Activated CD8-positive, alpha-beta memory T cell treated with anti-CD3 and anti-CD28 coated beads, Interleukin-2, amount 50 U/mL, for 1 hour (primary cell): ENCODE measurements at regions not wholly inside any gene's neighbourhood (a gene's known extent, or its start where the extent isn't known, plus 50 kb on each side); places are given as distances from the start of the nearest gene placed in this dataset.

ENCODE experiments used
- DNase-seq: peaks from one replicate; pipeline ENCODE4 v3.0.0-alpha.2; 2020; ENCODE audit errors: extremely low read depth

DNA sequence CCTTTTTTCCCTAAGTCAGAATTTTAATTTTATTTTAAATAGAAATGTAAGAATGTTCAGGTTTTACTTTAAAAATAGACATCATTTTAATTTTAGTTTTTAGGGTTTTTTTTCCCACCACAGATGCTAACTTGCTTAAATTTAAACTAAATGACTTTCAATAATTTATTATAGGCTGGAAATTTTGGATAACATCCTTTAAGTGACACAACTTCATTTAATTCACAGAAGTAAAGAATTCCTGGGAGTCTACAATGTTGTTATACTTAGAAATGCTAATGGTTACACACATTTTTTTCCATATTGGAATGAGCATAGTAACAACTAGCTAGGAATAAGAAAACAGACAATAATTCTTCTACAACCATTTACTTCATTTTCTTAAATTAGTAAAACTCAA is 90.5 kb upstream of the PDE10A start:
- no peak for DNase-seq

DNA sequence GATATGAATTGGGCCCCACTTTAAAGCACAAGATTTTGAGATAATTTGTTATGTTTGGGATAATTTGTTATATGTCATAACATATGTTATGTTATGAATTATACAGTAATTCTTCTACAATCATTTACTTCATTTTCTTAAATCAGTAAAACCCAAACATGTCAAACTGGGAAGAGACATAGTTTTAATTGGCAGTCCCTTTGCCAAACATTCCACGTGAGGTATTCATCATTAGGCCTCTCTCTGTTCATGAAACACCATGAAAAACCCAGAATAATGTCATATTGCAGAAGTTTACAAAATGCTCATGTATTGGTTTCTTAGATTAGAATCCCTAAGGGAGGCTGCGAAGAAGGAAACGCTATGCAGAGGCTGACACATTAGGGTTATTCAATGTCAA is 89.4 kb upstream of the PDE10A start:
- no peak for DNase-seq

DNA sequence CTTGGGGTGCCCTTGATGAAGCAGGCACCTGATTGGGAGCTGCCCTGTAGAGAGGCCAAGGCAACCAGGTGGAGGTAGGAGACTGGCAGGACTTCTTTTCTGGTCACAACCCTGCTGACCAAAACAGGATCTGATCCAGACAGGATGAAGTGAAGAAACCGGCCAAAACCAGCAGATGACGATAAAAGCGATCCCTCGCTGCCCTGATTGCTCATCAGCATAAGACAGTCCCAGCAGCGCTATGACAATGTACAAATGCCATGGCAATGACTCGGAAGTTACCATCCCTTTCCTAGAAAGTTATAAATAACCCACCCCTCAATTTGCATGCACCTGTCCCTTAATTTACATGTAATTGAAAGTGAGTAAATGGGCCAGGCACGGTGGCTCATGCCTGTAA is 88.4 kb upstream of the PDE10A start:
- DNase-seq = no peak

DNA sequence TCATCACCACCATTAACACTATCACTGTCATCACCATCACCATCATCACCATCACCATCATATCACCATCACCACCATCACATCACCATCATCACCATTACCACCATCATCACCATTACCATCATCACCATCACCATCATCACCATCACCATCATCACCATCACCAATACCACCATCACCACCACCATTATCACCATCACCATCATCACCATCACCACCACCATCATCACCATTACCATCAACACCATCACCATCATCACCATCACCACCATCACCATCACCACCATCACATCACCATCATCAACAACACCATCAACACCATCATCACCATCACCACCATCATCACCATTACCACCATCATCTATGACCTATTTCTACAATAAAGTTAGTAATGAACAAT is 86.1 kb upstream of the PDE10A start:
- no peak for DNase-seq

DNA sequence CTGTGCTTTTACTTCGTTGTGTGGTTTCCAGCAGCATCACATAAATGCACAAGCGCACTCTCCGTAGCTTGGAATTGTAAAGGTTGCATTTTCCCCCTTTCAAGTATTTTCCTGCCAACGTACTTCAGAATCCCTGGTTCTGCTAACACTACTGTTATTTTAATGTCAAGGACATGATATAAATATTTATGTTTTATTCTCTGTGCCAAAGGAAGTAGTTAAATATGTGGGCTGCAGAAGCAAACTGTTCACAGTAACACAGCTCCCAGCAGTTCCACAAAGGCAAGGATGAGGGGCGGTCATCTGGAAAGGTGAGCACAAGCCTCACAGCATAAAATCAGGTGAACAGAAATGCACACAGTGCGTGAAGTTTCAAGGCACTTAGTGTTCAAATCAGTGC is 85.3 kb upstream of the PDE10A start:
- no peak for DNase-seq

DNA sequence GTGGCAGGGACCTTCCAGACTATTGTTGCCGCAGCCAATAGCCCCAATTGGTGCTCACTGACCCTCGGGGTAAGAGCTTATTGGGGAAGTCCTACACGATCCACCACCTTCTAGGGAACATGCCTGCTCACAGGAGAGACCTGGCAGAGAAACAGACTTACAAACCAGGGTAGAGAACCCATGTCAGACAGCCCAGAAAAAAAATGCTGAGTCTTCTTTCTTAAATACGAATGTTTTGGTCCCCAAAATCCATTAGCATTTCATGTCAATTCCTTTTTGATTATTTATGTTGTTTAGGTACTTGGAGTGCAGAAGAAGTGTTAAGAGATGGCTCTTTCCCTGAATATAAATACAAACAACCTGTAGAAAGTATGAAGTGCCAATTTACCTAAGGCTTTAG is 84.9 kb upstream of the PDE10A start:
- DNase-seq = no peak

DNA sequence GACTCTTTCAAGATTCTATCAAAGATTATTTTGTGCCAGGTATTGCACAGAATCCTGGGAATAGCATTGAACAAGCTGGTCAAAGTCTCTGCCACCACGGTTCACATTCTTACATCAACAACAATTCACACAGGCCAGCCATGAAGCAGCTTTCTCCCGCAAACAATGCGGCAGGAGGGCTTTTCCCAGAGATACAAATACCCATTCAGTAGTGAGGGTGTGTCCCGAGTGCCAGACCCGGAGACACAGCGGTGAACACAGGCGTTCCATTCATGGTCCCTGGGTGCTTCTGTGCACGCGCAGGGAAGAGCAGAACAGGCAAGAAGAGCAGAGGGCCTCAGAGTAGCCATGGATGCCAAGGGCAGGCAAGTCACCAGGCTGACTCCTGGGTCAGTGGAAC is 83.3 kb upstream of the PDE10A start:
- no peak for DNase-seq

DNA sequence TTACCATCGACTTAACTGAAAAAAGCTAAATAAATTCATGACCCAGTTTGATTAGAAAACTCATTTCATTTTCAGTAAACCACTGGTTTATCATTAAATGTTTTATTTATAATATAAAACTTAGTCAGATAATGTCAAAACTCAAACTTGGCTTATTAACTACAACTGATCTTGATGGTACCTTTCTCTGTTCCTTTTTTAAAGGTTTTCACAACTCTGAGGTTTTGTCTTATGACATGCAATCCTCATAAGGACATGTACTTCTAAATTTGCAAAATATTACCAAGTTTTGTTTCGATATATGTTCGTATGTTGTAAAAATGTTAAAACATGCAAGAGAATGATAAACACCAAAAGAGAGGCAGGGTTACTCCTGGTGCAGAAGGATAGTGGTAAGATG is 82.5 kb upstream of the PDE10A start:
- no peak for DNase-seq

DNA sequence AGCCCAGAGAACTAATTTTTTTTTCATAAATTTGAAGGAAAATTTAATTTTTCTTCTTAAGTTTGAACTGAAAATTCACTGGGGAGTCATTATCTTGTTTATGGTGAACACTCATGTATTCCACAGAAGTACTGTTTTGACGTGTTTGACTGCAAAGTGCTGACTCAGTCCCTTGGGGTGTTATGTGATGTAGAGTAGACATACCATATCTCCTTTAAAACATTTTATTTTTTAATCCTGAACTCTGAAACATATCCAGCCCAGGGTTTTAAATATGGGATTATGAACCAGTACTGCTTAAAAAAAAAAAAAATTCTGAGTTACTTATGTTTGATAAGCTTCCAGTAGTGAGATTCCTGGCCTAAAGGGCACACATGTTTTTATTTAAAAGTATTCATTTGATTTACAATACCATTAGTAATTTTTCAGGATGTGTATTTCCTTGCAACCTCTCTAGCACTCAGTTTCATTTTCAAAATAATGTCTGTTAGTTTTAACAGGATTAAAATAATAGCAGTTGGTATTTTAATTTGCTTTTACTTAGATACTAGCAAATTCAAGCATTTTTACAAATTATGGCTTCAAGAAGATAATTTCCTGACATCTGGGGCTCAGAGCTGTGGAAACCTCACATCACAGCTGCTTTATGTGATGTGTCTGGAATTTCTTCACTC is 81.7 kb upstream of the PDE10A start:
- no peak for DNase-seq

DNA sequence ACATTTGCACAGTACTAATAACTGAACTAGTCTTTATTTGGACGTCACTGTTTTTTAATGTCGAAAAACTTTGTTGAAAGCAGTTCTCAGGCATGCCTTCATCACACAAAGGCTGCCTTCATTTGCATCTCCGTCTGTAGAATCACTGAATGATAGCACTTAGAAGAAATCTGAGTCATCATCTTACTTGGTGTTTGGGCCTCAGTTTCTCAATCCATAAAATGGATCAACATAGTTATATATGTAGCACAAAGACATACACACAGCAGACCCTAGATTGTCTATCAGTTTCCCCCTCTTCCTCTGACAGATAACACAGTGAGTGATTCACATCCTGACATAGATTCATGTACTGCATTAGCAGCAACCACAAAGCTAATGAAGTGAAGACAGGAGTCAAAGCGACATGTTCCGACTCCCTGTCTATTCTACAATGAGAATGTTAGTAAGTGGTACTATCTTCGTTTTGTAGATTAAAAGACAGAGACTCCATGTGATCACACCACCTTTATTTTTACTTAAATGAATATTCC is 80.4 kb upstream of the PDE10A start:
- no peak for DNase-seq

DNA sequence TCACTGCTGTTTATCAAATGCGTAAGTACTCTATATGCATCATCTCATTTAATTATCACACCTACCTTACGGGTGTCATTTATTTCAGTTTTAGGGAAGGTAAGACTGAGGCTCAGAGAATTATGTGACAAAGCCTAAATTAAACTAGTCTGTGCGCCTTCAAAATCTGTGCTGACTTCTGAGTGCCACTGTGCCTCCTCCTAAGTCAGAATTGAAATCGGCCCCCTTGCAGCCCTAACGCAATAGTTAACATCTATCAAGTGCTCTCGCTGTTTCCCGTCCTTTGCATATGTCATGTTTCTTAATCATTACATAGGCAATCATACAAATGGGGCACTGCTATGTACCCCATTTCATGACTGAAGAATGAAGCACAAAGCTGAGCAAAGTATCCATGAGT is 79.0 kb upstream of the PDE10A start:
- DNase-seq = no peak

DNA sequence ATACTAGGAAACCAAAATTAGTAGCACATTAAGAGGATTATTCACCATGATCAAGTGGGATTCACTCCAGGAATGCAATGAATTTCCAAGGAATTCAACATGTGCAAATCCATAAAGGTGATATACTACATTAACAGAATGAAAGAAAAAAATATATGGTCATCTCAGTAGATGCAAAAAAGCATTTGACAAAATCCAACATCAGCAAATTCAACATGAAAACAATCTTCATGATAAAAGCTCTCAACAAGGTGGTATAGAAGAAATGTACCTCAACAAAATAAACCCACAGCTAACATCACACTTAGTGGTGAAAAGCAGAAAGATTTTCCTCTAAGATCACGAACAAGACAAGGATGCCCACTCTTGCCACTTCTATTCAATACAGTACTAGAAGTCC is 74.4 kb upstream of the PDE10A start:
- no peak for DNase-seq

DNA sequence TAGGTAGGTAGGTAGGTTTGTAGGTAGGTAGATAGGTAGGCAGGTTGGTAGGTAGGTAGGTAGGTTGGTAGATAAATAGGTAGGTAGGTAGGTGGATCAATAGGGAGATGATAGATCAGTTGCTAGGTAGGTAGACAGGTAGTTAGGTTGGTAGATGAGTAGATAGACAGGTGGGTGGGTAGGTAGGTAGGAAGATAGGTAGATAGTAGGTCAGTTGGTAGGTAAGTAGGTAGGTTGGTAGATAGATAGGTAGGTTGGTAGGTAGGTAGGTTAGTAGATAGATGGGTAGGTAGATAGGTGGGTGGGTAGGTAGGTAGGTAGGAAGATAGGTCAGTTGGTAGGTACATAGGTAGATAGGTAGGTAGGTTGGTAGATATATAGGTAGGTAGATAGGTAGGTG is 72.0 kb upstream of the PDE10A start:
- DNase-seq = no peak

DNA sequence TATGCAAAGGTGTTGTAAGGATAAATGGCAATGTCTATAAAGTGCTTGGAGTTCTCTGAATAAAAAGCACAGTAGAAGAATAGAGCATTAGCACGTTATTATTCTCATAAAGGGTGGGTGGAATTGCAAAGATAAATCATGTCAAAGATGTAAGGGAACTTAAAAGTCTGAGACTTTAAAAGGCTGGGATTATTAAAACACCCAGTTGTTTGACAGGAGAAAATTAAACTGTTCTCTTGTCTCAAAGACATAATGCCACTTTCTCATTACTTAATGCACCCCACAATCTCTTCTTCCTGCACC is 70.4 kb upstream of the PDE10A start:
- no peak for DNase-seq

DNA sequence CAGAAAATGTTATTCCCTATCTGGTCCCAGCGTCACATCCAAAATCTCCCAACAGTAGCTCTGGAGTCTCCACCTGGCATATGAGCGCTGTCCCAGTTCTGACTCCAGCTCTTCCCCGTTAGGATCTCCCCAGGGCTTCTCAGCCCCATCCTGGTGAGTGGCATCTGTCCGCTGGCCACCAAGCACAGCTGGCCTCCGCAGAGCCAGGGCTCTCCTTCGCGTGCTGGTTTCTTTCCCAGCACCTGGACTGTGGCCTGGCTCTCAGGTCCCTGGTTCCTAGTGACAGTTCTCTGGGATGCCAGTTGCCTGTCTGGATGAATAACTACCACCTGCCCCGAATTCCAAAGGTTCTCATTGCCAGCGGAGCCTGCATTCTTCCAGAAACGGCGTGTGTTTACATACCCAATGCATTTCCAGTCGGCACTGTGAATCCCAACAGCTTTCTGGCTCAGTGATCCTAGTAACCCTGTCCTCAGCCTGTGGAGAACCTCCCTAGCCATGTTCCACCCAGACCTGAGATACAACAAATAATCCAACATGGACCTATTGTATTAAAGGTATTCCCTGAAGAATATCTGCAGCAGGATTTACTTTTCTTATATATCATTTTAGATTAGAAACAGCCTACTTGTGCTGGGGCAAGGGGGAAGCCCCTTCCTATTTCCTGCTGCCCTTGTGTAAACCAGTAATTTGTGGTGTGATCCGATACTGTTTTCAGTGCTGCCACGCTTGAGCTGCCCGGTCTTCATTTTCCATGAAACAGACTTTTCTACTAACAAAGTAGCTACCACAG is 69.9 kb upstream of the PDE10A start:
- DNase-seq = no peak

DNA sequence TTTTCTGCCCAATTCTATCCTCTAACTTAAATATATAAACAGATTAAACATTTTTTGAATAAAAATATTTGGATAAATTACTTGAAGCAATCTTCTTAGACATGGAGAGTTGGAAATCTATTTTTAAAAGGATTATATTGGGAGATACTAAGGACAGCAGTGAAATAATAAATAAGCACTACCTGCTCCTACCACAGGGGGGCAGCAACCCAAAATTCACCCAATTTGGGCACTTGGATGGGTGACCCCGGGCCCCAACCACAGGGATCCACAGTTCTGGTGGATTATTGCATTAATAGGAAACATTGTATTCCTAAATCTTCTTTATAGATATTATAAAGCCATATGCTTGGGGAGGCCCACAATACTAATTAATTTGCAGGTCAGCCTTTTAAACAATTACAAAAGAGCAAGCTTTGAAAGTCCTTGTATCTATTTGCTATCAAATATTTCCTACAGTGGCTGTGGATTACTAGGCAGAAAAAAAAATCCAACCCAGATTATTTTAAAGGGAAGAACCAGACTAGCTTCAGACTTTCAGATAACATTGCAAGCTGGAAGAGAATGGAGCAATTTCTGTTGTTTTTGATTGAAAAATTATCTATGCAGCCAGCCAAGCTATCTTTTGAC is 66.4 kb upstream of the PDE10A start:
- no peak for DNase-seq

DNA sequence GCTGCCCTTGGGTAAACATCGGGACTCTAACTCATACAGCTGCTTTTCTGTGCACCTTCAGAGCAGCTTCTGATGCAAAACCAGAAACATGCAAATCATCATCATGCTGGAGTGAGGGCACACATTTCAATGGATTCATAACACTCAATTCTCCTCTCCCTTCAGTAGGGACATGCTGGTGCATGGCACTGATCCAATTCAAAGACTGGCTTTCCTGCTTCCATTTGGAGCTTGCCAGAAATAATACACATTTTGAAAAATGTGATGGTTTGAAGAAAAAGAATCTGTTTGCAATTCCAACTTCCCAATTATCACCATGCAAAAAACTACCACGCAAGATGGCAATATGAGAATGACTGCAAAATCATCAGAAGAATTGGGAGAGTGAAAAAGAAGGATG is 65.2 kb upstream of the PDE10A start:
- DNase-seq = no peak

DNA sequence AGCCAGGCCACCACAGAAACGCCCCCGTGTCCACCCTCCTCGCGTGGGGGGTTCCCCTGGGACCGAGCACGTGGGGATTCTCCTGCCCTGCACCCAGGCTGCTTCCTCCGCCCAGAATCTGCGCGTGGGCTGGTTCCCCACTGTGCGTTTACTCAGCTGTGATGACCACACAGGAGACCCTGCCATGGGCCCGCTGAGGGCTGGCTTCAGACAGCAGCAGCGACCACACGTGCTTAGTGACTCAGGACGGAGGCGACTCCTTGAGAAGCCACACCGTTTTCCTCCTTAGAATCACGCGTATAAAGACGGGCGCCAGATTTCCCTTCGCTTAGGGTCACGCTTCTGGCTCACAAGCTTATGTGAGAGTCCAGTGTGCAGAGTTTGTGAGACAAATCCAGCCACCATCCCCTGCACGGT is 63.9 kb upstream of the PDE10A start:
- no peak for DNase-seq

DNA sequence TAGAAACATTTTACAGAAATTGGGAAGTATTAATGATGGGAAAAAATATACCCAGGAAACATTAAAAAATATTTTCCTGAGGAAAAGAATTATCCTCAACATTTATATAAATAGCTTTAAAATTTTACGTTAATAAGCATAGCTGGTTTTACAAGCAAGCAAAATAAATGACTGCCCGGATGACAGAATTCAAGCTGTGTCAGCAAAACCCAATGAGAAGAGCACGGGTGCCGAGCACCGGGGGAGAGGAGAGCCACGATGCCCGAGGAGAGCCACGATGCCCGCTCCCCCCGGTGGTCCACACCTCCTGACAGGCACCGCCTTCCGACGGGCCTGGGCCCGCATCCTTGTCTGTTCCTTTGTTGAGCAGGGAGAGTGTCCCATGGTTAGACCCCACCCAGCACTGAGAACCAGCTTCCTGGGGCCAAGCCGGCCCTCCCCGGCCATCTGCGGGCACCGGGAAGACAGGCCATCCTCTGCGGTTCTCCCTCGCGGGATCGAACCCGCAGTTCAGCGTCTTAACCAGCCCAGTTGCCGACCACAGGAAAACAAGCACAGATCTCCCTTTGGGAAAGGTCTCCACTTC is 63.3 kb upstream of the PDE10A start:
- no peak for DNase-seq

DNA sequence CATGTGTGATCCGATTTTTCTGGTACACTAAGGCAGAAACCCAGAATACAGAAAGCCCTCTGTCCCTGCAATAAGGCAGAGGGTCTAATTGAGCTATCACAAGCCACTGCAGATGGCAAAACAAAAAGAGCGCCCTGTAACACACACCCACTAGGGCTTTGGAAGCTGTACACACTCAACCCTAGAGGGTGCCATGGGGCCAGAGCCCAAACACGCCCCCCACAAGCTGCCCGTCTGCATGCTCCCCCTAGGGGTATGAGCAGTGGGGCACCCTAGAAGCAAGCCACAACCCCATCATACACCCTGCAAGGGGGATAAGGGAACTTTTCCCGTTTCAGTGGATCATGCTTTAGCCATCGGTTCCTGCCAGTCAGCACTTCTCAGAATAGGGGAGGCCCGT is 62.2 kb upstream of the PDE10A start:
- no peak for DNase-seq

DNA sequence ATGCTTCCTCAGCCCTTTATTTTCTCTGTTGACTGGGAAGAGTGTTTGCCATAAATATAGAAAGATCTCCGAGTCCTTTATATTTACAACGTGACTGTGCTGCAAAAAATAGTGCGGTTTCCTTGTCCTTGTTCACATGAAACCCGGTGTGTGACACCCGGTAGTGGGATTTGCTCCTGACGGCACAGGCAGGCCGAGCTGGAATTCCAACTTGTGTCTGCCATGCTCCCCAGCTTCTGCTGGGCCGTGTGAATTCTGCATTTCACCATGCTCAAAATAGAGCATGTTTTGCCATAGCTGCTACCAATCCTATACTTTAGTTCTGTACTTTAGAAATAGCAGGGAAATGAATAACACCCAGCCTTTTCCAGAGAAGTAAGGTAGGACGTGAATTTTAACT is 60.3 kb upstream of the PDE10A start:
- no peak for DNase-seq

DNA sequence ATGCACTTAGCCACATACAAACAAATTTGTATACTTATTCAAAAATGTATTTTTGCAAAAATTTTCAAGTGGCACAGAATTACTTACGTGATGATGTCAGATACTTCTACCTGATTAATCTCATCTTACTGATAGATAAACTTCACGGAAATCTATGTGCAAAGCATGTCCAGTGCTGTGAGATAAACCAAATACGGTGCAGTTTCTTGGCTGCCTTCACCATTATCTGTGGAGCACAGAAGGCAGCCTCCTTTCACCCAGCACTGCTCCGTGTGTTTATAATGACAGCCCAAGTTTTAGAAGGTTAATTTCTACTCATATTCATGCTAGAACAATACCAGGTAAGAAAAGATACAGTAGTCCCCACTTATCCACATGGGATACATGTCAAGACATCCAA is 59.0 kb upstream of the PDE10A start:
- no peak for DNase-seq

DNA sequence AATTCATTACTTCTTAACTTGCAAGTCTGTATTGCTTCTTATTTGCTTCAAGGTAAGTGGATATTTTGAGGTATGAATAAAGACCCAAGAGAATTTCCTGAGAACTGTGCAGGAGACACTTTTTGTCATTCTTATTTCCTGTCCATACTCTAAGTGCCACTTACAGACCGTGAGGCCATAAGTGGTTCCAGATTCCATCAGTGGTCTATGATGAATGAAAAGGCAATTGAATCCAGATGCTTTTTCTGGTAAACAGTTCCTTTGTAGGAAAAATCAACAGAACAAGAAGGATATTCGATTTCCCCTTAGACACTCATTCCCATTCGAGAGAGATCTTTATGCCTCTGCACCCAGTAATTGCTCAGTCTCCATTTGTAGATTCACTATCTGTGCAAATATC is 58.3 kb upstream of the PDE10A start:
- no peak for DNase-seq
